Subcutaneous abdominal adipose tissue (tissue), 5 donors: ENCODE measurements at regions not wholly inside any gene's neighbourhood (a gene's known extent, or its start where the extent isn't known, plus 50 kb on each side); places are given as distances from the start of the nearest gene placed in this dataset.

Experiments
- H3K27ac ChIP-seq: one replicate; pipeline ENCODE4 v1.7.0; 2013; ENCODE audit warnings: low read depth, mild to moderate bottlenecking, inconsistent platforms, low read length, moderate library complexity
- H3K27me3 ChIP-seq, 5 donors: one replicate each; pipeline ENCODE4 v1.7.0; 2013; ENCODE audit warnings: low read length in 5 of 5, inconsistent platforms in 1 of 5; ENCODE audit not compliant: control insufficient read depth in 5 of 5, insufficient read depth in 4 of 5
- H3K36me3 ChIP-seq, 5 donors: one replicate each; pipeline ENCODE4 v1.7.0; 2013; ENCODE audit warnings: low read length in 5 of 5; ENCODE audit not compliant: control insufficient read depth in 5 of 5, insufficient read depth in 5 of 5
- H3K4me1 ChIP-seq, 5 donors: one replicate each; pipeline ENCODE4 v1.7.0; 2013; ENCODE audit warnings: low read length in 5 of 5, mild to moderate bottlenecking in 3 of 5, moderate library complexity in 1 of 5; ENCODE audit not compliant: control insufficient read depth in 5 of 5, insufficient read depth in 5 of 5
- H3K4me3 ChIP-seq, 5 donors: one replicate each; pipeline ENCODE4 v1.7.0; 2013; ENCODE audit warnings: low read length in 5 of 5, low read depth in 1 of 5
- H3K9ac ChIP-seq, 5 donors: one replicate each; pipeline ENCODE4 v1.7.0; 2013; ENCODE audit warnings: low read length in 5 of 5, mild to moderate bottlenecking in 4 of 5, moderate library complexity in 3 of 5
- H3K9me3 ChIP-seq, 5 donors: one replicate each; pipeline ENCODE4 v1.7.0; 2013; ENCODE audit warnings: low read length in 5 of 5; ENCODE audit not compliant: control insufficient read depth in 5 of 5
- donor health status: healthy.
- donor health status: healthy.
- donor health status: healthy.
- donor health status: healthy.
- donor health status: healthy.

GRCh38 chr2:60003076-60003475 is 550.4 kb downstream of the BCL11A start:
- Histone ChIP-seq H3K27ac (no peak overlapping the region), H3K27me3 (no peaks in the 10 kb centered on the region), H3K9me3 (no peaks in the 10 kb centered on the region), H3K9ac (no peak overlapping the region), H3K4me1 (no peaks in the 10 kb centered on the region), H3K4me3 (no peak overlapping the region), H3K36me3 (no peaks in the 10 kb centered on the region)

GRCh38 chr2:60002183-60002867 is 551.1 kb downstream of the BCL11A start:
- no peak overlapping the region for H3K27ac ChIP-seq
- H3K36me3 ChIP-seq = no peaks in the 10 kb centered on the region
- no peaks in the 10 kb centered on the region for H3K9me3 ChIP-seq
- no peaks in the 10 kb centered on the region for H3K27me3 ChIP-seq
- no peaks in the 10 kb centered on the region for H3K4me1 ChIP-seq
- no peak overlapping the region for H3K9ac ChIP-seq
- no peak overlapping the region for H3K4me3 ChIP-seq

GRCh38 chr2:60000686-60001085 is 552.8 kb downstream of the BCL11A start:
- Histone ChIP-seq H3K9ac (no peak overlapping the region), H3K27ac (no peak overlapping the region), H3K36me3 (no peaks in the 10 kb centered on the region), H3K27me3 (no peaks in the 10 kb centered on the region), H3K9me3 (no peaks in the 10 kb centered on the region), H3K4me1 (no peaks in the 10 kb centered on the region), H3K4me3 (no peak overlapping the region)

- no peak overlapping the region for H3K4me3 ChIP-seq
- no peak overlapping the region for H3K27ac ChIP-seq
- no peaks in the 10 kb centered on the region for H3K4me1 ChIP-seq
- H3K27me3 ChIP-seq = no peaks in the 10 kb centered on the region
- H3K9ac ChIP-seq = no peak overlapping the region
- no peaks in the 10 kb centered on the region for H3K9me3 ChIP-seq
- no peaks in the 10 kb centered on the region for H3K36me3 ChIP-seq
These were observed 555.1 kb downstream of the BCL11A start for GRCh38 chr2:59998324-59998723.

- Histone ChIP-seq H3K4me1 (no peaks in the 10 kb centered on the region), H3K9me3 (no peaks in the 10 kb centered on the region), H3K36me3 (no peaks in the 10 kb centered on the region), H3K9ac (no peak overlapping the region), H3K4me3 (no peak overlapping the region), H3K27me3 (no peaks in the 10 kb centered on the region), H3K27ac (no peak overlapping the region)
These were observed 556.1 kb downstream of the BCL11A start for GRCh38 chr2:59997371-59997770.

GRCh38 chr2:59996855-59997254 is 556.6 kb downstream of the BCL11A start:
- Histone ChIP-seq H3K4me3 (no peak overlapping the region), H3K36me3 (no peaks in the 10 kb centered on the region), H3K9me3 (no peaks in the 10 kb centered on the region), H3K27me3 (no peaks in the 10 kb centered on the region), H3K4me1 (no peaks in the 10 kb centered on the region), H3K9ac (no peak overlapping the region), H3K27ac (no peak overlapping the region)

GRCh38 chr2:59993726-59994125 is 559.7 kb downstream of the BCL11A start:
- H3K4me3 ChIP-seq = no peak overlapping the region
- no peak overlapping the region for H3K27ac ChIP-seq
- H3K4me1 ChIP-seq = no peaks in the 10 kb centered on the region
- no peaks in the 10 kb centered on the region for H3K36me3 ChIP-seq
- H3K27me3 ChIP-seq = no peaks in the 10 kb centered on the region
- H3K9me3 ChIP-seq = no peaks in the 10 kb centered on the region
- no peak overlapping the region for H3K9ac ChIP-seq

- Histone ChIP-seq H3K9me3 (no peaks in the 10 kb centered on the region), H3K27ac (no peak overlapping the region), H3K27me3 (no peaks in the 10 kb centered on the region), H3K36me3 (no peaks in the 10 kb centered on the region), H3K9ac (no peak overlapping the region), H3K4me3 (no peak overlapping the region), H3K4me1 (no peaks in the 10 kb centered on the region)
These were observed 565.1 kb downstream of the BCL11A start for GRCh38 chr2:59988341-59988740.

- Histone ChIP-seq H3K27ac (no peak overlapping the region), H3K9me3 (no peaks in the 10 kb centered on the region), H3K27me3 (no peaks in the 10 kb centered on the region), H3K36me3 (no peaks in the 10 kb centered on the region), H3K9ac (no peak overlapping the region), H3K4me1 (no peaks in the 10 kb centered on the region), H3K4me3 (no peak overlapping the region)
These were observed 566.9 kb downstream of the BCL11A start for GRCh38 chr2:59986511-59986910.

- H3K9ac ChIP-seq = no peak overlapping the region
- H3K27me3 ChIP-seq = no peaks in the 10 kb centered on the region
- H3K9me3 ChIP-seq = no peaks in the 10 kb centered on the region
- no peaks in the 10 kb centered on the region for H3K4me1 ChIP-seq
- no peak overlapping the region for H3K27ac ChIP-seq
- no peak overlapping the region for H3K4me3 ChIP-seq
- no peaks in the 10 kb centered on the region for H3K36me3 ChIP-seq
These were observed 567.5 kb downstream of the BCL11A start for GRCh38 chr2:59985923-59986322.
